Left lung (tissue), 4 donors: ENCODE measurements at regions not wholly inside any gene's neighbourhood (a gene's known extent, or its start where the extent isn't known, plus 50 kb on each side); places are given as distances from the start of the nearest gene placed in this dataset.

Experiments used
- ATAC-seq: fragments of 200-7000 bp; cut with Tn5 transposase; one replicate; pipeline ENCODE4 v1.9.1; 2020; ENCODE audit warnings: moderate library complexity
- DNase-seq, 4 donors: peaks; one replicate each; pipeline ENCODE4 v3.0.0-alpha.2; 2013 to 2020
- H3K27ac ChIP-seq, 2 donors: fragments of 200-600 bp; sonication (generic) in 1 of 2; one replicate each; pipeline versions ENCODE4 v1.5.0 to v1.8.0; 2020 to 2021
- H3K27me3 ChIP-seq, 2 donors: fragments of 200-600 bp; sonication (generic) in 1 of 2; one replicate each; pipeline versions ENCODE4 v1.5.0 to v1.8.0; 2020 to 2021
- H3K36me3 ChIP-seq, 2 donors: fragments of 200-600 bp; sonication (generic) in 1 of 2; one replicate each; pipeline versions ENCODE4 v1.5.0 to v1.8.0; 2020 to 2021
- H3K4me1 ChIP-seq, 2 donors: fragments of 200-600 bp; one replicate each; pipeline ENCODE4 v1.8.0; 2021
- H3K4me3 ChIP-seq, 2 donors: fragments of 200-600 bp; sonication (generic) in 1 of 2; one replicate each; pipeline versions ENCODE4 v1.5.0 to v1.8.0; 2020 to 2021; ENCODE audit warnings: mild to moderate bottlenecking in 1 of 2
- H3K9me3 ChIP-seq, 2 donors: fragments of 200-600 bp; sonication (generic) in 1 of 2; one replicate each; pipeline versions ENCODE4 v1.5.0 to v1.8.0; 2020 to 2021
- intact Hi-C, 2 donors: fragments of 100-400 bp; cut with DNase I; formaldehyde crosslinking; loops; one replicate each; pipeline versions ENCODE4 v1.11.2 to v1.14.2; 2022
- TF ChIP-seq, protein P1 (sequence below), 2 donors: fragments of 200-600 bp; sonication (generic) in 1 of 2; IDR thresholded peaks; one replicate each; pipeline versions ENCODE4 v1.5.0 to v1.8.0; 2021; ENCODE audit warnings: antibody characterized with exemption in 2 of 2
- donor health status: DM: no; HTN: yes; CAD: no.
- donor health status: DM: no; HTN: no; CAD: no.

DNA sequence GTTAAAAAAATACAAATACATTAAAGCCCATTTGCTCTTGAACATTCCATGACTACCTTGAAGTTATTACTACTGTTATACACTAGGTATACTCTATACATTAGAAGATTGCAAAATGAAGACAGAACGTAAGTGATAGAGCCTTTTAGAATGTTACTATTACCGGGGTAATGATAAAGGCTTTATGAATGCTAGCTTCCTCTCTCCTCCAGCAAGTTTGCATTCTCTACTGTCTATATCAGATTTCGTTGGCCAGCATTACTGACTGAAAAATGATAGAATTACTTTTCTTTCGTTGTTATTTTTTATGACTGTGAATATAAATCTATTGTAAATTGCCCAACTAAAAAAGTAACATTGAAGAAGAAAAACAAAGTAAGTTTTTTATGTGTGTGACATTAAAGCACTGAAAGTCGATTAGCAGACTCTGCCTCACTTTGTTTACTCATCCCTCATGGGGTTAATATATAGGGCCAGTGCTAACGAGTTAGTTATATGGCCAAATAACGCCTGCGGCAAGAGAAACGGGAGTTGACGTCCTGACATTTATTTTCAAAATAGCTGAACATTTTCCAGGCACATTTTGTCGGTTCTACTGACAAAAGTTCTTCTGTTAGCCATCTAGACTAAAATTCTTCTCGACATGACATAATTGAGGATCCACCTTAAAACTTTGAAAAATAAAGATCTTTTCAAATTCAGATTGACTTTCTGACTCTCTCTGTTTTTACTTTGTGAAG lies 163.8 kb upstream of the KITLG start:
- intact Hi-C loops: no loop called here
- Histone ChIP-seq H3K36me3 (no peaks in the 10 kb centered on the region), H3K27me3 (no peaks in the 10 kb centered on the region), H3K4me3 (no peak overlapping the region), H3K4me1 (no peaks in the 10 kb centered on the region), H3K27ac (no peak overlapping the region), H3K9me3 (no peaks in the 10 kb centered on the region)
- DNase-seq (no peak), ATAC-seq (no peak)
- TF ChIP-seq, protein P1, sequence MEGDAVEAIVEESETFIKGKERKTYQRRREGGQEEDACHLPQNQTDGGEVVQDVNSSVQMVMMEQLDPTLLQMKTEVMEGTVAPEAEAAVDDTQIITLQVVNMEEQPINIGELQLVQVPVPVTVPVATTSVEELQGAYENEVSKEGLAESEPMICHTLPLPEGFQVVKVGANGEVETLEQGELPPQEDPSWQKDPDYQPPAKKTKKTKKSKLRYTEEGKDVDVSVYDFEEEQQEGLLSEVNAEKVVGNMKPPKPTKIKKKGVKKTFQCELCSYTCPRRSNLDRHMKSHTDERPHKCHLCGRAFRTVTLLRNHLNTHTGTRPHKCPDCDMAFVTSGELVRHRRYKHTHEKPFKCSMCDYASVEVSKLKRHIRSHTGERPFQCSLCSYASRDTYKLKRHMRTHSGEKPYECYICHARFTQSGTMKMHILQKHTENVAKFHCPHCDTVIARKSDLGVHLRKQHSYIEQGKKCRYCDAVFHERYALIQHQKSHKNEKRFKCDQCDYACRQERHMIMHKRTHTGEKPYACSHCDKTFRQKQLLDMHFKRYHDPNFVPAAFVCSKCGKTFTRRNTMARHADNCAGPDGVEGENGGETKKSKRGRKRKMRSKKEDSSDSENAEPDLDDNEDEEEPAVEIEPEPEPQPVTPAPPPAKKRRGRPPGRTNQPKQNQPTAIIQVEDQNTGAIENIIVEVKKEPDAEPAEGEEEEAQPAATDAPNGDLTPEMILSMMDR (IDR thresholded peaks at IDR 0.05): no peak

DNA sequence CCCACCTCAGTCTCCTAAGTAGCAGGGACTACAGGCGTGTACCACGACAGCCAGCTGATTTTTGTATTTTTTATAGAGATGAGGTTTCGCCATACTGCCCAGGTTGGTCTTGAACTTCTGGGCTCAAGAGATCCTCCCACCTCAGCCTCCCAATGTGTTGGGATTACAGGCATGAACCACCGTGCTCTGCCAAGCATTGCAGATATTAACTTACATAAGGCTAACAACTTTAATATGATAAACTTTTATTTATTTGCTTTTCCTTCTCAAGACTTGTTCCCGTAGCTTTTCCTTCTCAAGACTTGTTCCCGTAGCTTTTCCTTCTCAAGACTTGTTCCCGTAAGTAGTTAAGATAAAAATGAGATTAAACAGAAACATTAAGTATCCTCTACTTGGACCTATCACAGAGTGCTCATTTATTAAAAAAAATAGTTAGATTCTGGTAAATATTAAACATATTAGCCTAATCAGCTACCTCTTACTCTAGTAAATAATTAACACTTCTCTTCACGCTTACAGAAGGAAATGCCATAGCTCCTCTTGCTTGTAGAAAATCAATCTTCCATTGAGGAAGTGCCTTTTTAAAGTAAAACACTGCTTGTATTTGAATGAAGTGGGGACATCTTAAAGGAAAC lies 157.7 kb upstream of the KITLG start:
- Histone ChIP-seq H3K4me3 (no peak overlapping the region), H3K4me1 (no peaks in the 10 kb centered on the region), H3K27ac (peak overlapping the region in 1 of 2 donors; percentile 35), H3K27me3 (no peaks in the 10 kb centered on the region), H3K36me3 (no peaks in the 10 kb centered on the region), H3K9me3 (no peaks in the 10 kb centered on the region)
- ATAC-seq: peak; percentile 91
- TF ChIP-seq, protein P1 (IDR thresholded peaks at IDR 0.05): no peak
- no peak for DNase-seq
- intact Hi-C loops: no loop called here

DNA sequence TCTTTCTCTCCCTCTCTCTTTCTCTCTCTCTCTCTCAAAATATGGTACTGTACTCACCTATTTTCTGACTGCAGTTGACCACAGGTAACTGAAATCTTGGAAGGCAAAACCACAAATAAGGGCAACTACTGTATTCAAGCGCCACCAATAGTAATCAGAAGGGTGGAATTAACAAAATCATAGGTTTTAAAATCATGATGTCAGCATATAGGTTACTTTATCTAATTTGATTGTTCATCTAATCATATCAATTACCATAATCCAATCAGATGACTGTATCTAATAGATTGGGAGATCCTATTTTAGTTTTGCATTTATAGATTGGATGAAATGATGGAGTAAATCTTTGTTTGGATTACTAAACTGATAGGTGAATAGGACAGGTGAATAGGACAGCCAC lies 155.8 kb upstream of the KITLG start:
- Histone ChIP-seq H3K4me1 (no peaks in the 10 kb centered on the region), H3K27ac (no peak overlapping the region), H3K4me3 (no peak overlapping the region), H3K36me3 (no peaks in the 10 kb centered on the region), H3K27me3 (no peaks in the 10 kb centered on the region), H3K9me3 (no peaks in the 10 kb centered on the region)
- TF ChIP-seq, protein P1 (IDR thresholded peaks at IDR 0.05): no peak
- no peak for ATAC-seq
- DNase-seq: no peak
- intact Hi-C loops: no loop called here

DNA sequence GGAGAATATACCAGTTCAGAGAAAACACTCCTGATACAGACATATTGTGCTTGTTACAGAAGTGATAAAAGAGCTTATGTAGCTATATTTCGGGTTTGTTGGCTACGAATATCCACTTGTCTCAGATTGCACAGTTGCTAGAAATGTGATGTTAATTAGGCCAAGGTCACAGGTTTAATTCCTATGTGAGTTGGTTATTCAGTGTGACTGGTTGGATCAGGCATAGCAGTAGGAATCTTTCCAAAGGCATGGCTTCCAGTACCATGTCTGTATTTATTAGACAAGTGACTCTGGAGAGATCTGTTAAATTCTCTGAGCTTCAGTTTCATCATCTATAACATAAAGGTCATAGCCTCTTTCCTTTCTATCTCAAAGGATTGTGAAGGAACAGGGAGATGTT lies 152.7 kb upstream of the KITLG start:
- ATAC-seq (no peak), DNase-seq (no peak)
- H3K27ac ChIP-seq: no peak overlapping the region
- intact Hi-C loops: no loop called here
- no peaks in the 10 kb centered on the region for H3K27me3 ChIP-seq
- TF ChIP-seq, protein P1 (IDR thresholded peaks at IDR 0.05): no peak
- no peaks in the 10 kb centered on the region for H3K36me3 ChIP-seq
- no peak overlapping the region for H3K4me3 ChIP-seq
- no peaks in the 10 kb centered on the region for H3K4me1 ChIP-seq
- H3K9me3 ChIP-seq: no peaks in the 10 kb centered on the region

DNA sequence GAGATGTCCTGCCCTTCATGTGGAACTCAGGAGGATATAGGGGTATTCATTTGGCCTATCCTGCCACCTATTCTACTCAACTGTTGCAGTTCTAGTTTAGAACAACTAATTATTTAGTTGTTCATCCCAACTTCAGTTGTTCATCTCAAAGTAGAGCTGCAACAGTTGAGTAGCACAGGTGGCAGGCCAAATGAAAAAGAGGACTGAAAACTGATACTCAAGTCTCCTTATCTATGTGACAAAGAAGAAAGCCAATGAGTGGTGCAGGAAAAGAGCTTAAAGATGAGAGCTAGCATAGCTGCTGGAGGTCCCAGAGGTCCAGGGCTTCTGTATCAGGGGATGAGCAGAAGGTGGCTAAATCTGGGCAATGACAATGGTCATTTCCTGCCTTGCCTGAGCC lies 148.9 kb upstream of the KITLG start:
- DNase-seq: no peak
- ATAC-seq: no peak
- H3K27ac ChIP-seq: no peak overlapping the region
- no peaks in the 10 kb centered on the region for H3K36me3 ChIP-seq
- no peak overlapping the region for H3K4me3 ChIP-seq
- intact Hi-C loops: no loop called here
- H3K27me3 ChIP-seq: no peaks in the 10 kb centered on the region
- no peaks in the 10 kb centered on the region for H3K9me3 ChIP-seq
- no peaks in the 10 kb centered on the region for H3K4me1 ChIP-seq
- TF ChIP-seq, protein P1 (IDR thresholded peaks at IDR 0.05): no peak
